Sigmoid colon (tissue), 6 donors: ENCODE measurements at regions not wholly inside any gene's neighbourhood (a gene's known extent, or its start where the extent isn't known, plus 50 kb on each side); places are given as distances from the start of the nearest gene placed in this dataset.

Experiments
- DNase-seq: peaks from one replicate; pipeline ENCODE4 v3.0.0-alpha.2; 2019
- H3K27ac ChIP-seq, 4 donors: fragments of 200-600 bp; sonication (generic); one replicate each; pipeline ENCODE4 v1.5.1; 2016 to 2019; ENCODE audit warnings: mild to moderate bottlenecking in 1 of 4
- H3K27me3 ChIP-seq, 3 donors: fragments of 200-600 bp; sonication (generic); one replicate each; pipeline ENCODE4 v1.5.1; 2019; ENCODE audit warnings: mild to moderate bottlenecking in 1 of 3
- H3K36me3 ChIP-seq, 4 donors: fragments of 200-600 bp; sonication (generic); one replicate each; pipeline ENCODE4 v1.5.1; 2016 to 2019
- H3K4me1 ChIP-seq, 4 donors: fragments of 200-600 bp; sonication (generic); one replicate each; pipeline ENCODE4 v1.5.1; 2017 to 2019
- H3K4me3 ChIP-seq, 4 donors: fragments of 200-600 bp; sonication (generic); one replicate each; pipeline ENCODE4 v1.5.1; 2017 to 2019; ENCODE audit warnings: mild to moderate bottlenecking in 2 of 4, moderate library complexity in 1 of 4
- H3K9me3 ChIP-seq, 4 donors: fragments of 200-600 bp in 3 of 4; sonication (generic) in 3 of 4; one replicate each; pipeline versions ENCODE4 v1.5.1 to v1.6.1; 2013 to 2019
- EP300 ChIP-seq, 4 donors: sonication (generic); formaldehyde crosslinking; IDR thresholded peaks; one replicate each; pipeline ENCODE4 v1.6.1; 2017; ENCODE audit warnings: antibody characterized with exemption in 4 of 4
- POLR2A ChIP-seq, 2 donors: fragments of 450-650 bp; IDR thresholded peaks; one replicate each; pipeline ENCODE4 v1.6.1; 2016; ENCODE audit warnings: antibody characterized with exemption in 2 of 2, mild to moderate bottlenecking in 2 of 2, moderate library complexity in 2 of 2
- POLR2AphosphoS5 ChIP-seq, 4 donors: sonication (generic); formaldehyde crosslinking; IDR thresholded peaks; one replicate each; pipeline ENCODE4 v1.6.1; 2017; ENCODE audit warnings: antibody characterized with exemption in 4 of 4
- WGBS, 2 donors: extraction: QIAGEN DNeasy Blood & Tissue Kit; methylation state at CpG; one replicate each; pipeline ENCODE4 v1.1.7; 2013; 5-methylcytosine and 5-hydroxymethylcytosine counted together
- intact Hi-C: fragments of 100-400 bp; cut with DNase I; formaldehyde crosslinking; loops from one replicate; pipeline ENCODE4 v1.15.1; 2023
- TF ChIP-seq, protein P1 (sequence below), 4 experiments: fragments of 450-650 bp in 3 of 4; fragments of 200-600 bp in 1 of 4; IDR thresholded peaks; one replicate each; pipeline ENCODE4 v1.5.1; 2016 to 2019; ENCODE audit warnings: antibody characterized with exemption in 4 of 4, mild to moderate bottlenecking in 3 of 4, moderate library complexity in 2 of 4
- donor health status: healthy with polysubstance abuse.
- donor health status: healthy.

DNA sequence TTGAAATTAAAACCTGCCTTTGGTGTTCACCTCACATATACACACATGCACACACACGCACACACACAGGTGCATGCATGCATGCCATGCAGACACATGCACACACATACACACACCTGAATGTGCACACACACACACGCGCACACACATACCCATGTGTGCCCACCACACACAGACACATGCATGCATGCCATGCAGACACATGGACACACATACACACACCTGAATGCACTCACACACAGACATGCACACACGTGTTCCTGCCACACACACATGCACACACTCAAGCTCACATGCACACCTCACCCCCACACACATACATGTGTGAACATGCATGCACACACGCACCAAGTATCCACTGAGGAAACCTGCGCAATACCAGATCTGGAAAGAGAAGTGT lies 136.4 kb downstream of the KLF6 start:
- intact Hi-C loops, result no loop called here
- Histone ChIP-seq H3K27ac (no peak overlapping the region), H3K36me3 (no peaks in the 10 kb centered on the region), H3K9me3 (no peaks in the 10 kb centered on the region), H3K4me1 (peaks cover 0 to 7% (median 0%) of the 10 kb centered on the region in 4 donors), H3K27me3 (no peaks in the 10 kb centered on the region), H3K4me3 (no peak overlapping the region)
- TF ChIP-seq, protein P1, sequence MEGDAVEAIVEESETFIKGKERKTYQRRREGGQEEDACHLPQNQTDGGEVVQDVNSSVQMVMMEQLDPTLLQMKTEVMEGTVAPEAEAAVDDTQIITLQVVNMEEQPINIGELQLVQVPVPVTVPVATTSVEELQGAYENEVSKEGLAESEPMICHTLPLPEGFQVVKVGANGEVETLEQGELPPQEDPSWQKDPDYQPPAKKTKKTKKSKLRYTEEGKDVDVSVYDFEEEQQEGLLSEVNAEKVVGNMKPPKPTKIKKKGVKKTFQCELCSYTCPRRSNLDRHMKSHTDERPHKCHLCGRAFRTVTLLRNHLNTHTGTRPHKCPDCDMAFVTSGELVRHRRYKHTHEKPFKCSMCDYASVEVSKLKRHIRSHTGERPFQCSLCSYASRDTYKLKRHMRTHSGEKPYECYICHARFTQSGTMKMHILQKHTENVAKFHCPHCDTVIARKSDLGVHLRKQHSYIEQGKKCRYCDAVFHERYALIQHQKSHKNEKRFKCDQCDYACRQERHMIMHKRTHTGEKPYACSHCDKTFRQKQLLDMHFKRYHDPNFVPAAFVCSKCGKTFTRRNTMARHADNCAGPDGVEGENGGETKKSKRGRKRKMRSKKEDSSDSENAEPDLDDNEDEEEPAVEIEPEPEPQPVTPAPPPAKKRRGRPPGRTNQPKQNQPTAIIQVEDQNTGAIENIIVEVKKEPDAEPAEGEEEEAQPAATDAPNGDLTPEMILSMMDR (IDR thresholded peaks at IDR 0.05), result no peak
- TF ChIP-seq EP300 (IDR thresholded peaks at IDR 0.05) (no peak), POLR2AphosphoS5 (IDR thresholded peaks at IDR 0.05) (no peak), POLR2A (IDR thresholded peaks at IDR 0.05) (no peak)
- DNase-seq, result no peak
- WGBS, 2 donors, result 87 to 89% methylated on average over 6 of the region's 6 CpGs

DNA sequence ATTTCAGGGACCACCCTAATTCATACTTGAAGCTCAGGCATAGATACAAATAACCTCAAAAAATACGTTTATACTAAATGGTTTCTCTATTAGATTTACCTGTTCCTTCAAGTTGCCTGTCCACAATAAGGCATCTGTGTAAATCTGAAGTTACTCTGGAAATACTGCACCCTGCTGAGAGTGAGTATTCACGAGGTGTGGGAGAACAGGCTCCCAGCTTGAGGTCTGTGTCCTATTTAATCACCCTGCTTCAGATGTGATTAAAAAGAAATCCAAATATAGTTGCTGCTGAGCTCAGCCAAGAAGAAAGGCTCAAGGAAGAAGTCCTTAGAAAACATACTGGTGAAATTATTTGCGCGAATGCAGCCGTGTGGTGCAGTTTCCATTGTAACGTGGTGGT lies 136.8 kb downstream of the KLF6 start:
- Histone ChIP-seq H3K4me1 (peaks cover 0 to 7% (median 0%) of the 10 kb centered on the region in 4 donors), H3K27ac (no peak overlapping the region), H3K27me3 (no peaks in the 10 kb centered on the region), H3K36me3 (no peaks in the 10 kb centered on the region), H3K9me3 (no peaks in the 10 kb centered on the region), H3K4me3 (no peak overlapping the region)
- intact Hi-C loops, result no loop called here
- TF ChIP-seq POLR2AphosphoS5 (IDR thresholded peaks at IDR 0.05), result no peak
- no peak for TF ChIP-seq POLR2A (IDR thresholded peaks at IDR 0.05)
- TF ChIP-seq, protein P1 (IDR thresholded peaks at IDR 0.05), result no peak
- no peak for TF ChIP-seq EP300 (IDR thresholded peaks at IDR 0.05)
- 77 to 83% methylated on average over 6 of the region's 6 CpGs for WGBS, 2 donors
- DNase-seq, result no peak

DNA sequence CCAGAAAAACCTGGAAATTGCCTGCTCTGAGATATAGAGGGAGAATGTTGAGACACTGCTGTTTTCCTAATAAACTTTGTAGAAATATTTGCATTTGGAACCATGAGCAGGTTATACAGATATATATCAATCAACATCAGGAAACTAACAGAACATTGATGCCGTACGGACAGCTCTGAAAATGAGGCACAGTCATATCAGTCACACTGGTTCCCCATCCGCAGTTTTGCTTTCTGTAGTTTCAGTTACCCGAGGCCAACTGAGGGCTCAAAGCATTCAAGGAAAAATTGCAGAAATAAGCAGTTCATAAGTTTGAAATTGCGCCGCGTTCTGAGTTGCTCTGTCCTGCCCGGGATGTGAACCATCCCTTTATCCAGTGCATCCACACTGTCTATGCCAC lies 137.9 kb downstream of the KLF6 start:
- intact Hi-C loops, result no loop called here
- no peaks in the 10 kb centered on the region for H3K9me3 ChIP-seq
- H3K4me1 ChIP-seq, result peaks cover 0 to 7% (median 0%) of the 10 kb centered on the region in 4 donors
- H3K27me3 ChIP-seq, result no peaks in the 10 kb centered on the region
- 86 to 89% methylated on average over 8 of the region's 8 CpGs for WGBS, 2 donors
- no peak for DNase-seq
- no peak overlapping the region for H3K4me3 ChIP-seq
- TF ChIP-seq POLR2A (IDR thresholded peaks at IDR 0.05) (no peak), EP300 (IDR thresholded peaks at IDR 0.05) (no peak), POLR2AphosphoS5 (IDR thresholded peaks at IDR 0.05) (no peak)
- TF ChIP-seq, protein P1 (IDR thresholded peaks at IDR 0.05), result no peak
- no peak overlapping the region for H3K27ac ChIP-seq
- no peaks in the 10 kb centered on the region for H3K36me3 ChIP-seq

DNA sequence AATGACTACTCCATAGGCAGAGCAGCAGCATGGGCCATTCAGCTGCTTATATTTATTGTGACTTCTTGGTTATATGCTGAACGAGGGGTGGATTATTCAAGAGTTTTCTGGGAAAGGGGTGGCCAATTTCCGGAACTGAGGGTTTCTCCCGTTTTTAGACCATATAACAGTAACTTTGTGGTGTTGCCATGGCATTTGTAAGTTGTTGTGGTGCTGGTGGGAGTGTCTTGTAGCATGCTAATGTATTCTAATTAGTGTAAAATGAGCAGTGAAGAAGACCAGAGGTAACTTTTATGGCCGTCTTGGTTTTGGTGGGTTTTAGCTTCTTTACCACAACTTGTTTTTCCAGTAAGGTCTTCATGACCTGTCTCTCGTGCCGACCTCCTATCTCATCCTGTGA lies 139.6 kb downstream of the KLF6 start:
- Histone ChIP-seq H3K27ac (no peak overlapping the region), H3K9me3 (no peaks in the 10 kb centered on the region), H3K36me3 (no peaks in the 10 kb centered on the region), H3K27me3 (no peaks in the 10 kb centered on the region), H3K4me3 (no peak overlapping the region), H3K4me1 (peaks cover 0 to 7% (median 0%) of the 10 kb centered on the region in 4 donors)
- TF ChIP-seq POLR2A (IDR thresholded peaks at IDR 0.05), result no peak
- no peak for TF ChIP-seq POLR2AphosphoS5 (IDR thresholded peaks at IDR 0.05)
- TF ChIP-seq EP300 (IDR thresholded peaks at IDR 0.05), result no peak
- TF ChIP-seq, protein P1 (IDR thresholded peaks at IDR 0.05), result no peak
- 92 to 94% methylated on average over 6 of the region's 6 CpGs for WGBS, 2 donors
- no peak for DNase-seq
- intact Hi-C loops, result no loop called here

DNA sequence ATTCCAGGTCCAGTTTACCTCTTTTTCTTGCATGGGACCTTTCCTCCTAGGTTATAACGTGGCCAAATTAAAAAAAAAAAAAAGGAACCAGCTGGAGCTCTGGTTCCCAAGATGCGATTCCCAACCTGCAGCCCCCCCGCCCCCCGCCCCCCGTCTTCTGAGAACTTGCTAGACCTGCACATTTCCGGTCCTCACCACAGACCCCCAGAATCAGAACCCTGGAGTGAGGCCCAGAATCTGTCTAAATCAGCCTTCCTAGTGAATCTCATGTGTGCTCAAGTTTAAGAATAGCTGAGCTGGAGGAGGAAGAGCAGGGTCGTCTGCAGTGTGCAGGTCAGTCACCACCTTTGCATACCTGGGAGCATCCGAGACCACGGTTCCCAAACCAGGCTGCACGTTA lies 144.2 kb downstream of the KLF6 start:
- Histone ChIP-seq H3K27ac (no peak overlapping the region), H3K4me3 (no peak overlapping the region), H3K9me3 (no peaks in the 10 kb centered on the region), H3K27me3 (no peaks in the 10 kb centered on the region), H3K36me3 (no peaks in the 10 kb centered on the region), H3K4me1 (no peaks in the 10 kb centered on the region)
- DNase-seq, result no peak
- WGBS, 2 donors, result 78 to 88% methylated on average over 10 of the region's 10 CpGs
- no peak for TF ChIP-seq EP300 (IDR thresholded peaks at IDR 0.05)
- TF ChIP-seq POLR2AphosphoS5 (IDR thresholded peaks at IDR 0.05), result no peak
- TF ChIP-seq, protein P1 (IDR thresholded peaks at IDR 0.05), result no peak
- TF ChIP-seq POLR2A (IDR thresholded peaks at IDR 0.05), result no peak
- intact Hi-C loops, result no loop called here
